ENCODE measurements at regions not wholly inside any gene's neighbourhood (a gene's known extent, or its start where the extent isn't known, plus 50 kb on each side); places are given as distances from the start of the nearest gene placed in this dataset.

DNA sequence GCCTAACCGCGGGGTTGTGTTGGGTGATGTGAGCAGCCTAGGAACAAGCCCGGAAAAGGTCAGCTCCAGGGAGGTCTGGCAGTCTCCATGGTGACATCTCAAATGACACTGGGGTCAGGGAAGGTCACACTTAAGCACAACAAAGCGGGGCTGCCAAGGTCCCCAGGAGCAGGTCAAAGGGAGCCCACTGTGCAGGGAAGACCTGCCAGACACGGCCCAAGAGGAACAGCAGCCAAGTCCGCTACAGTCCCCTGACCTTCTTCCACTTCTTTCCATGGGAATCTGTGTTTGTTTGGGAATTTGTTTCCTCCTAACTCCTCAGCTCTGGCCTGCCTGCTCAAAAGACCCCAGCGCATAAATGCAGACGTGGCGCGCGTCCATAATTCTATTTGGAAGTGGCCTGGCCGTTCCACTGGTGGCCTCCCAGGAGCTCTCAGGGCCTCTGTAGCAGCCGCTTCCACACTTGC is 232.1 kb upstream of the COPS8 start:
- TF ChIP-seq TAF1 (IDR thresholded peaks at IDR 0.05; ENCODE audit: borderline replicate concordance, low read depth, low read length) (no peak), RFX5 (IDR thresholded peaks at IDR 0.05; ENCODE audit: low read length) (no peak), EP300 (IDR thresholded peaks at IDR 0.05; ENCODE audit: borderline replicate concordance in 1 of 2, low read depth in 1 of 2, low read length in 1 of 2) (no peak), USF1 (IDR thresholded peaks at IDR 0.05; ENCODE audit: borderline replicate concordance, low read depth) (no peak), MXI1 (IDR thresholded peaks at IDR 0.05; ENCODE audit: low read depth, low read length) (no peak), EZH2phosphoT487 (IDR thresholded peaks at IDR 0.05; ENCODE audit: borderline replicate concordance, low read depth) (no peak), NRF1 (IDR thresholded peaks at IDR 0.05; ENCODE audit: low read depth, low read length) (no peak), CHD2 (IDR thresholded peaks at IDR 0.05; ENCODE audit: low read length, partially characterized antibody) (no peak), POLR2AphosphoS5 (IDR thresholded peaks at IDR 0.05; ENCODE audit: low read depth, low read length) (no peak)
- TF ChIP-seq, protein P1, sequence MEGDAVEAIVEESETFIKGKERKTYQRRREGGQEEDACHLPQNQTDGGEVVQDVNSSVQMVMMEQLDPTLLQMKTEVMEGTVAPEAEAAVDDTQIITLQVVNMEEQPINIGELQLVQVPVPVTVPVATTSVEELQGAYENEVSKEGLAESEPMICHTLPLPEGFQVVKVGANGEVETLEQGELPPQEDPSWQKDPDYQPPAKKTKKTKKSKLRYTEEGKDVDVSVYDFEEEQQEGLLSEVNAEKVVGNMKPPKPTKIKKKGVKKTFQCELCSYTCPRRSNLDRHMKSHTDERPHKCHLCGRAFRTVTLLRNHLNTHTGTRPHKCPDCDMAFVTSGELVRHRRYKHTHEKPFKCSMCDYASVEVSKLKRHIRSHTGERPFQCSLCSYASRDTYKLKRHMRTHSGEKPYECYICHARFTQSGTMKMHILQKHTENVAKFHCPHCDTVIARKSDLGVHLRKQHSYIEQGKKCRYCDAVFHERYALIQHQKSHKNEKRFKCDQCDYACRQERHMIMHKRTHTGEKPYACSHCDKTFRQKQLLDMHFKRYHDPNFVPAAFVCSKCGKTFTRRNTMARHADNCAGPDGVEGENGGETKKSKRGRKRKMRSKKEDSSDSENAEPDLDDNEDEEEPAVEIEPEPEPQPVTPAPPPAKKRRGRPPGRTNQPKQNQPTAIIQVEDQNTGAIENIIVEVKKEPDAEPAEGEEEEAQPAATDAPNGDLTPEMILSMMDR (IDR thresholded peaks at IDR 0.05), result no peak
- TF ChIP-seq, protein P2, sequence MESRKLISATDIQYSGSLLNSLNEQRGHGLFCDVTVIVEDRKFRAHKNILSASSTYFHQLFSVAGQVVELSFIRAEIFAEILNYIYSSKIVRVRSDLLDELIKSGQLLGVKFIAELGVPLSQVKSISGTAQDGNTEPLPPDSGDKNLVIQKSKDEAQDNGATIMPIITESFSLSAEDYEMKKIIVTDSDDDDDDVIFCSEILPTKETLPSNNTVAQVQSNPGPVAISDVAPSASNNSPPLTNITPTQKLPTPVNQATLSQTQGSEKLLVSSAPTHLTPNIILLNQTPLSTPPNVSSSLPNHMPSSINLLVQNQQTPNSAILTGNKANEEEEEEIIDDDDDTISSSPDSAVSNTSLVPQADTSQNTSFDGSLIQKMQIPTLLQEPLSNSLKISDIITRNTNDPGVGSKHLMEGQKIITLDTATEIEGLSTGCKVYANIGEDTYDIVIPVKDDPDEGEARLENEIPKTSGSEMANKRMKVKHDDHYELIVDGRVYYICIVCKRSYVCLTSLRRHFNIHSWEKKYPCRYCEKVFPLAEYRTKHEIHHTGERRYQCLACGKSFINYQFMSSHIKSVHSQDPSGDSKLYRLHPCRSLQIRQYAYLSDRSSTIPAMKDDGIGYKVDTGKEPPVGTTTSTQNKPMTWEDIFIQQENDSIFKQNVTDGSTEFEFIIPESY (IDR thresholded peaks at IDR 0.05; ENCODE audit: borderline replicate concordance, low read depth), result no peak
